ENCODE measurements at regions not wholly inside any gene's neighbourhood (a gene's known extent, or its start where the extent isn't known, plus 50 kb on each side); places are given as distances from the start of the nearest gene placed in this dataset.
"Not testable (repeated sequence)": the region's sequence is repeated elsewhere in the genome, so short reads cannot be mapped to it uniquely, and the experiment has no call there.

DNA sequence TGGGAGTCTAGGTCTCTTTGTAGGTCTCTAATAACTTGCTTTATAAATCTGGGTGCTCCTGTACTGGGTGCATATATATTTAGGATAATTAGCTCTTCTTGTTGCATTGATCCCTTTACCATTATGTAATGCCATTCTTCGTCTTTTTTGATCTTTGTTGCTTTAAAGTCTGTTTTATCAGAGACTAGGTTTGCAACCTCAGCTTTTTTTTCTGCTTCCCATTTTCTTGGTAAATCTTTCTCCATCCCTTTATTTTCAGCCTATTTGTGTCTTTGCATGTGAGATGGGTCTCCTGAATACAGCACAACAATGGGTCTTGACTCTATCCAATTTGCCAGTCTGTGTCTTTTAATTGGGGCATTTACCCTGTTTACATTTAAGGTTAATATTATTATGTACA, 116.2 kb downstream of the VGLL3 start:
- not testable (repeated sequence) for TF ChIP-seq EZH2 (IDR thresholded peaks at IDR 0.05; ENCODE audit: insufficient read depth, poor library complexity, severe bottlenecking); EZH2phosphoT487 (IDR thresholded peaks at IDR 0.05; ENCODE audit: insufficient read depth, low read depth)

All from GM23248 (cell line).